Daoy (cell line): ENCODE measurements at regions not wholly inside any gene's neighbourhood (a gene's known extent, or its start where the extent isn't known, plus 50 kb on each side); places are given as distances from the start of the nearest gene placed in this dataset.
A peak's percentile ranks its signal among the peaks of the same experiment; 100 is the strongest.

ENCODE experiments used
- DNase-seq: peaks from one replicate; pipeline ENCODE4 v3.0.0-alpha.2; 2015; ENCODE audit warnings: low read depth

DNA sequence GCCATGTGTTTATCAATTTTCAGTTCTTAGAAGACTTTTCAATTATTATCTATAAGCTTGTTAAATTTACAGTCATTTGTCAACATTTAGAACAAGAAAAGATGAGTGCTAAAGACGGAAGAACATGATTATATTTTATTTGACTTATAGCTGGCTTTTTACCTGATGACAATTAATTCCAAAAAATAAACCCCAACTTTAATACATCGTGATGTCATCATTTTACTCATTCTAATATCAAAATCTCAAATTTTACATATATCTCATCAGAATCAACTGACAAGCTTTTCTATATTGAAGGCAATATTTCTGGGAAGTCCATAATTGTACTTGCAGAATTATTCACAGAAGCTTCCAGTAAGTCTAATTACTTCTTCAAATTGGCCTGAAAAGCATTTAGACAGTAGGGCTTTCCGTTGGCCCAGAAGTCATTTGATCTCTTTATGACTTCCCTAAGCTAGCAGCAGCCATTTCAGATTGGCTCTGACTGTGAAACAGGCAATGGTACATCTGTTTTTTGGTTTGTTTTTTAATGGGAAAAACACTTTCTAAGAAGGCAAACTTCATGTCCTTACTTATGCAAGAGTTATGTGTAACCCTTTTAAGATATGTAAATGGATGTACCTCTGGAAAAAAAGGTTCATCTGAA is 234.7 kb upstream of the PLSCR5 start:
- DNase-seq: no peak

DNA sequence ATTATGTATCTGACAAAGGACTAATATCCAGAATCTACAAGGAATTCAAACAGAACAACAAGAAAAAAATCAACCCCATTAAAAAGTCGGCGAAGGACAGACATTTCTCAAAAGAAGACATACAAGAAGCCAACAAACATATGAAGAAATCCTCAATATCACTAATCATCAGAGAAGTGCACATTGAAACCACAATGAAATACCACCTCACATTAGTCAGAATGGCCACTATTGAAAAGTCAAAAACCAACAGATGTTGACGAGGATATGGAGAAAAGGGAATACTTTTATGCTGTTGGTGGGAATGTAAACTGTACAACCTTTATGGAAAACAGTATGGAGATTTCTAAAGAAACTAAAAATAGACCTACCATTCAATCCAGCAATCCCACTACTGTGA is 233.1 kb upstream of the PLSCR5 start:
- DNase-seq: no peak

DNA sequence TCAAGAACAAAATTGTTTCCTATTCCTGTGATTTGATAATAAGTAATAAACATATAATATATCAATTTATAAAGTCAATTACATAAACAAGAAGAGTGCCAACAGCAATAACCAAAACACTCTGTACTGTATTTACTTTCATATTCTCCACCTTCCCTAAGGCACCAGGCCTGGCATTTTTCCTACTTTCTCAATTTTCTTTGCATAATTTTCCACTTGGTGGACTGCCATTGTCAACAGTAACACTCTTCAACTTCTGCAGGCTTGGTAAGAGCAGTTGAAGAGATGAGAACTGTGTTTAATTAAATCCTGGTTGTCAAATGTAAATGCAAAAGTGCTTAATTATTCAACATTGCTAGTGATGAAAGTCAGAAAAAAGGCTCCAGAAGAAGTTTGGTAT is 229.8 kb upstream of the PLSCR5 start:
- DNase-seq: no peak

DNA sequence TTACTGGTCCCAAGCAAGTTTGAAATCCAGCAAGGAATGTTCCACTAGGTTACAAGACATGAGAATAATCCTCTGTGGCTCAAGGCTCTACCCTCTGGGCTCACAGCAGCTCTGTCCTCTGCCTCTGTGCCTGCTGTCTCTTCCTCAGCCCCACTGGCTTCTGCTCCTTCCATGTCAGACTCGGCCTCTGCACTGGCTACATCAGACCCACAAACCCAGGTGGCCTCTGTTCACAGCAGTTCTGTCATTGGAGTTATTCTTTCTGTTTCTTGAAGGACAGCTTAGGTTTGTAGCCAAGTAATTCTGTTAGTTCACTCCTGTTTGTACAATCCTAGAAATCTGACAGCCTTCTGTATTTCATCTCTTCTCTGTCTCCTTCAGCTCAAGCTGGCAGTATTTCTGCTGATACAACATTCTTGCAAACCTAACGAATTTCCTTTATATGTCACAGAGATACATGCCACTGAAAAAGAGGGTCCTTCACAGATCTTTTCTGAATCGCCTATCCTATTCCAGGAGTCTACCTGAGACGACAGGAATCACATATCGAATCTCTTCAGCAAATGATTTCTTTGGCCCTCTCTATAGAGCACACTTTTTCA is 227.8 kb upstream of the PLSCR5 start:
- no peak for DNase-seq

DNA sequence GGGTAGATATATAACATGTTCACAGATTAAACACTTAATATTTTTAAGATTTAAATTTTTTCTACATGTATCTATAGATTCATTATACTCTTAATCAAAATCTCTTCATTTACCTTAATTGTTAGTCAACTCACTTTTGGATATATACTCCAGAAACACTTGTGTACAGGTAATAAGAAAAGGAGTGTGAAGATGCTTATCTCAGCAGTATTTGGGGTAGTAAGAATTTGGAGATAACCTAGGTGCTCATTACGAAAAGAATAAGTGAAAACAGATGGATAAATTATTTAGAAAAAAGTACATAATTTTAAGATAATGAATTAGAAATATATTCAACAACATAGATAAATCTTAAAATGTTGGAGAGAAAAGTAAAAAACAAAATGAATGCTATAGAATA is 226.5 kb upstream of the PLSCR5 start:
- no peak for DNase-seq

DNA sequence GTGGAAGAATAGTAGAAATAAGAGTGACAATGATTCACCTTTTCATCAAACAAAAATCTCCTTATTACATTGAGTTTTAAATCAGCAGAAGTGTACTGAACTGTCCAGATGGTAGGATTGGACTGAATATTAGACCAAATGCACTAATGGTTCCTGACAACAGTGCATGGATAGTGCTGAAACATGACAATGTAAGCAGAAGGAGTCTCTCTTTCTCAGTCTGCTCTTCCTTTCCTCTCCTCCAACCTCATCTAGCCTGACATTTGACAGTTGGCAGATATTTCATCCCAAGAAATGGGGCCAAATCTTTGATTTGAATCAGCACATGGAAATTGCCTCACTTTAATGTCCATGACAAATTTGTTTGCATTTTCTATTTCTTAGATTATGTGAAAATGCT is 225.1 kb upstream of the PLSCR5 start:
- no peak for DNase-seq

DNA sequence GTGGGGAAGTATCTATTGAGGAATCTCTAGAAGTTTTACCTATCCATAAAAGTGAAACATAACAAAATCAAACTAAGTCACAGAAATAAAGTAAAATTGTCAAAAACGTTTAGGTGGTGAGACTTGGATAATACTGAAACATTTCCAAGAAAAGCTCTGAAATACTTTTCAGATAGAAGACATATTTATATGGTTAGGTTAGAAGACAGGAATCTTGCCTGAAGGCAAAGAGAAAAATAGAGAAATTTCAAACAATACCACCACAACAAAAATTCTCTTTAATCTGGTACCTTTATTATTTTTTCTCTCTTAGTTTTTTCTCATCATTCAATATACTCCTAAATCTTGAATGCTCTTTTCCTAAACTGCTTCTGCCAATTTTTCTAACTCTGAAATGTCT is 222.7 kb upstream of the PLSCR5 start:
- DNase-seq: no peak

DNA sequence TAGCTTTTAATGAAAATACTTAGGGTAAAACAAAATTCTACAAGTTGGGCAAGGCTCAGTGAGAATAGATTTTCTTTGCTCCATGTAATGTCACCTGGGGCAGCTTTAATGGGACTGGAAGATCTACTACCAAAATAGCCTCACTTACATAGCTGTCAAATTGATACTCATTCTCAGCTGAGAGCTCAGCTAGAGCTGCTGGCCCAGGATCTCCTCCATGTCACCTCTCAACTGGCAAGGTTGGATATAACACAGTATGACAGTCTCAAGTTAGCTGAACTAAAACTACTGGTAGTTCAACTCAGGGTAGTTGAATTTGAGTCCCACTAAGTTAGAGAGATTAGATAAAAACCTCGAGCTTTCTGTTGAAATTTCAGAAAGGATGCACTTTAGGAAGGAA is 218.5 kb upstream of the PLSCR5 start:
- no peak for DNase-seq

DNA sequence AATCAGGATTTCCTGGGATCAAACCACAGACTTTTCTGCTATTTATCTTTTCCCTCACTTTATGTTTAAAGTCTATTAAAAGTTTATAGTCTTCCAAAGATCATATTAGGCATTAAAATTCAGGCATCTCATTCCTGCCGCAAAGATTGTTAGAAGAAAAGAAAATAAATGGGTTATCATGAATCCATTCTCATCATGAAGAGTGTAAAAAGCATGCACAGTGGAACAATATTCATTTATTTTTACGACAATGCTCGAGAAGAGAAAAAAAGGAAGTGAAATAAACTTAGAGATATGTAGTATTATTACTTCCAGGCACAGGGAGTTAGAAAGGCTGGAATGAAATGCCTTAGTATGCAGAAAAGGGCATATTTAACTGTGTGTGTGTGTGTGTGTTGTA is 213.7 kb upstream of the PLSCR5 start:
- no peak for DNase-seq

DNA sequence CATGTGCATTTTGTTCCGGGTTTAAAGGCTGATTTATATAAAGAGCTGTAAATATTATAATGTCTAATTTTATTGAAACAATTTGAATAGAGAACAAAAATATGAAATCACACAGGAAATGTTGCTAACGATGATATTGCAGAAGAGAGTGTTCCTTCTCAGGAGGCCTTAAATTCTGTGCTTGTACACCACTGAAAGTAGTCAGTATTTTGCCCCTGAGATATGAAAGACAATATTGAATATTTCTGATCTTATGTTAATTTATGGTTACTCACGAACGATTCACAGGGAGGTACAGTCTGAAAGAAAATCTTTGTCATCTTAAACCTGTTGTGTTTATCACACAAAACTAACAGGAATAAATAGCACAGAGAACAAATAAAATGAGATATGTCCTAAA is 213.2 kb upstream of the PLSCR5 start:
- no peak for DNase-seq

DNA sequence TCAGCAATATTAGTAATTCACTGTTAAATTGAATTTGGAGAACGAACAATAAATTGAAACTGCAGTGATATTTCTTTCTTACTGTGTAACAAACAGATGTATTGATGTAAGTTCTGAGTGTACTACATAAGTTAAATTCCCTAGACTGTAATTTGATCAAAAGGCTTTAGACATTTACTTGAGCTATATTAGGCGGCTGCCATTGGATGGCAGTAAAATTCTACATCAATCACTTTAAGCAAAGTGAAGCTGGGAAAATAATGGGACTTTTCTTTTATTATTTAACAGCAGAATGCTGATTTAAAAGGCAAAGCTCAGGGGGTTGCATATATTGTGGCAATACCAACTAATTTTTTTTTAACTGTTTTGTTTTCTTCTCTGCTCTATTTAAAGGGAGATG is 212.6 kb upstream of the PLSCR5 start:
- peak; percentile 1 for DNase-seq

DNA sequence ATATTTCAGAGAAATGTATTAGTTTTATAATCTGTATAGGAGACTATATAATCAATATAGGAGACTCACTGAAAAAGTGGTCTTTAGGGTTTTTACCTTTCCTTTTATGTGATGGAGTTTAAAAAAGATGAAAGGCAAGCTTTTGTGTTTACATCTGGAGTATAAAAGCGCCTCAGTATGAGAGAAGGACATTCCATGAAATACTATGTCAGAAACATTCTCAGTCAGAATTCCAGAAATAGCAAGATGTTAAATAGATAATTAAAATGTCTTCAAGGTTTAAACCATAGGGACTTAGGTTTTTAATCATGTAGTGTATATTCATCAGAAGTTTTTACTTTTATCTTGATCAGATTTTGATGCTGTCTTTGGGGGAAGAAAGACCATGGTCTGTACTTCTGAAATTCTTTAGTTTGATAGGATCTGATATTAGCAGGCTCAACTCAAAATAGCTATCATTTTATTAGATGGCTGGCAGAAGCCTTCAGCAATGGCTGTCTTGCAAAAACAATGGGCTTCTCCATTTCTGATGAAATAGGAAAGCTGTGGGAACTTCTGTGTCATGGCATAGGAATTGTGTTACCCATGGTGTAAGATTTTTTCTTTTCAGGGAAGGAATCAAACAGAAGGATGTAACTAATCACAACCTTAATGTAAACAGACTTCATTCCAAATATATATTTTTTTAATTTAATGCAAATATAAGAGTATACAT is 209.6 kb upstream of the PLSCR5 start:
- no peak for DNase-seq

DNA sequence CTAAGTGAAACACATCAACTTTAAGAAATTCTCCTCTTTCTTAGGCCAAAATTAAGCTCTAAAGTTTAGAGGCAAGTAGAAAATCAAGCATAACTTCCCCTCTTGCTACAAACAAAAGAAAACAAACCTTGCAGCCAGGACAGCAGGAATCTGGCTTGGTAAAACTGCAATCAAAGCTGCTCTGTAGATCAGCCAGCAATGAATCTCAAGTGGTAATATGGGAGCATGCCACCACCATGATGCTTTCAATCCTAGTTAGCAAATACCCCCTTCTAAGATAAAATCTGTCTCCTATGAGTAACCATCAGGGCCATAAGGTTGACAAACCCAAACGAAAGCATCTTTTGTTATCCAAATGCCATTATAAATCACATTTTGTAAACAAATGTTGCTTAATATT is 208.3 kb upstream of the PLSCR5 start:
- DNase-seq: no peak

DNA sequence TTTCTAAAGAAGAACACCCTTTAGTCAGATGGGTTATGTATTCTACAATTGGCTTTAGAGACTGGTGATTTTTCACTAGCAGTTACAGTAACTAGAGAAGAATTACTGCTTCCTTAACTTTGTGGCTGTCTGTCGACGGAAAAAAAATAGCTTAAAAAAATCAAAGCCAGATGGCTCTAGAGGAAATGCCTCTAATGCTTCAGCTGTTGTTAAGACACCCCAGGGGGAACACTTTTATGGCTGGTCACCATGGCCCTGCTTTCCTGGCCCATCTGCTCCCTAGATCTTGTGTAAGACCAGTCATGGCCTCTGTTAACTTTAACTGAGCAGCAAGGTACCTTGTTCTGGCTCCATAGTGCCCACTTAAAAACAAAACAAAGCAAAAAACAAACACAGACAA is 198.6 kb upstream of the PLSCR5 start:
- peak; percentile 9 for DNase-seq

DNA sequence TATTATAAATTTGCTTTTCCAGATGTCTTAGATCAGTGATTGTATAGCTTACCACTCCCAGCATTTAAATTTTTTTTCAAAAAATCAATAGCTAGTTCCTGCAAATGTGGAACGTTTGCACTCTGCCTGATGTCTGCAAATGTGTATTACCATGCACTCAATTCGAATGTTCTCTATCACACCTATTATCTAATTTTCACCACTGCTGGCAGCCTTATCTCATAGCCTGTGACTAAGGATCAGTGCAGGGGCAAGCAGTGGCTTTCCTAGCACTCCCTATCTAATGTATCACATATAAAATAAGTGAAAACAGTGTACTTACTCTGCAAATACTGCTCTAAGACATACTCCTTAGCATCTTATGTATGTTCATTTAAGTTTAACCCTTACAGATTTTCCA is 196.3 kb upstream of the PLSCR5 start:
- DNase-seq: no peak

DNA sequence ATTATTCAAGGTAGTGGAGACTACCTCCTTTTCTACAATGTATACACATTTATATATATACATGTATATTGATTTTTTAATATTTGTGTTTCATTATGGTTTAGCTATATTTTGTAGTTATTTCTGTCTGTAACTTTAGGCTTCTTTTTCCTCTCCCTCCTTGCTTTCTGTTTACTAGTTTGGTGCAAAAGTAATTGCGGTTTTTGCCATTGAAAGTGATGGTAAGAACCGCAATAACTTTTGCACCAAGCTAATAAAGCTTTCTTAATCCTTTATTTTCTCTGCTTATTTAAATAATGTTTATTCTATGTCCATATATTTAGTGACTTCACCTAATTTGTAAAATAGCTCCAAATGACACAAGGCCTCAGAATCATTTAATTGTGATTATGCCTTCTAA is 195.3 kb upstream of the PLSCR5 start:
- DNase-seq: no peak

DNA sequence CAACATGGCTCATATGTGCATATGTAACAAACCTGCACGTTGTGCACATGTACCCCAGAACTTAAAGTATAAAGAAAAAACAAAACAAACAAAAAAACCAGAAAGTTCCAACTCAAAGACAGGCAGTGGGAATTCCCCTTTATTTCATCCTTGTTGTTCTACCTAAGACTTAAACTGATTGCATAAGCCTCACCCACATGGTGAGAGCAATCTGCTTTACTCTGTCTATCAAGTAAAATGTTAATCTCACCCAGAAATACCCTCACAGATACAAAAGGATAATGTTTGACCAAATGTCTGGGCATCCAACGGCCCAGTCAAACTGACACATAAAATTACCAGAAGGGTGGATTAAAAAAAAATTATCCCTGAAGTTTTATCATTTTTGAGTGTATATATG is 190.9 kb upstream of the PLSCR5 start:
- DNase-seq: no peak

DNA sequence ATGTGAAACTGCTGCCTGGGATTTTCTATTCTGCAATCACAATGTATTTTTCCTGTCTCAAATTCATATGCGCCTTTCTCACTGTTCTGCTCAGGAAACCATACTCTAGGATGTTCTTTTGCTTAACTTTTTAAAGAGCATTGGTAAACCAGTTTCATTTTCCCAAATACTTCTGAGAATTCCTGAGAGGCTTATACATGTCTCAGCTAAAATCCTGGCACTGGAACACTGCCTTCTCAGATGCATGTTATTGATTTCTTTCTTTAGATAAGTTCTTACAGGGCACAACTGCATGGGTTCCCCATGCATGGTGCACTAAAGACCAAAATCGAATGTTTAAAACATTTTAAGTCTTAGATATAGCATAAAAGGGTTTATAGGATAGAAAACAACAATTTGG is 178.3 kb upstream of the PLSCR5 start:
- DNase-seq: no peak

DNA sequence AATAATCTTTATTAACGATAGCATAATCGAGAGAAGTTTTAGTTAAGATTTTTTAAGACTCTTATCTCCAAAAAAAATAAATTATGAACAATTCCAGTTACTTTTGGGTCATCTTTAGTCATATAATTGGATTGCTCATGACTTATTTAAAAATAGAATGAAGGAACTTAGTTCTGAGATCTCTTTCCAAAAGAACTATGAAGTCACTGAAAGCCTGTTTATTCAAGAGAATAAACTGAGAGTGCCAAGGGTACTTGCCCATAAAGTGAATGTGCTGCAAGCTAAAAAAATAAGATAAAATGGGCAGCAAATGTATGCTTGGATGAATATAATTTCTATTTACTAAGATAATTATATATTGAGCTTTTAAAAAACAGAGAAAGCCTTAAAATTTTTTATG is 176.5 kb upstream of the PLSCR5 start:
- no peak for DNase-seq

DNA sequence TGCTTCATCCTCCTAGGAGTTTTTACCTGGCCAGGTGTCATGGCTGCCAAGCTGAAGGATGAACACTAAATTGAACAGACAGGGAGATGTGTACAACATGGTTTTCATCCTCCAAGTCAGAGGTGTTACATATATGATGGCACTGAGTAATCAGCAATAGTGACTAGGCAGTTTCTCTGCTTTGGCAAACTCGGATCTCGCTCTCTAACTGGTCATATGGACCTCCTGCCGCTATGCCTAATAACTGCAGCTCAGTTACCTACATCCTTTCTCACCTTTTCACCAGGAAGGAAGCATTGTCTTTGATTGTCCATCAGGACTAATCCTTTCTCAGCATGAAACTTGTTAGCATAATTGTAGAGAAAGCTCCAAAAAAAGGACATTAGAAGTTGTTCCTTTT is 175.9 kb upstream of the PLSCR5 start:
- peak; percentile 21 for DNase-seq

DNA sequence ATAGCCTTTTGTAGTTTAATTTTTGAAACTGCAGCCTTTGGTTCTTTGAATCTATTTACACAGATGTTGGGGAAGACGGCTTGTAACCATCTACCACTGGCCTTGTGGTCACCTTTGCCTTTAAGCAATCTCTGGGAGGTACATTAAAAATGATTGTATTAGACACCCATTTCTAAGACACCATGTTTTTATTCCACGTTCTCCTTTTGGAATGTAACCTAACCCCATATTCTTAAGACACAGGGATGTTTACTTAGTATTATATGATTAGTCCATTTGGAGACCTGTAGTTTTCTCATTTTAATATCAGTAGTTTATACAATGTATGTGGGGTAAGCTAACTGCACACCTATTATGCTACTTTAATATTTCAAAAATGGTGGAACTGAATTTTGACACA is 175.1 kb upstream of the PLSCR5 start:
- DNase-seq: no peak

DNA sequence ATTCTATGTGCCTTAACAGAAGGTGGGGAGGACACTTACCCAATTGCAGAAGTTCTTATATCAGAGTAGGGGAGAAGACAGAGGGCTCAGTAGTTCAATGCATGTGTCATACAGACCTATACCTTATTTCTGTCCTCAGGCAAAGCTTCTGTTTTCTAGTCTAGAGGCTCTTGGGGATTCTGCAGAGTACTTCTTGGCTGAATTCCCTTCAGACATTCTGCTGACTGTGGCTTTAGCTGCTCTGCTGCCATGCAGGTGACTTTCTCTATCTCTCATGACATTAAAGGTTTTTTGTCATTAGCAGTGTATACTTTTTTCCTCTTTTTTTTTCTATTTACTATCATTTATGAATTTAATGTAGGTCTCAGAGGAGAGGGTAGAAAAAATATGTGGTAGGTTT is 172.8 kb upstream of the PLSCR5 start:
- no peak for DNase-seq

DNA sequence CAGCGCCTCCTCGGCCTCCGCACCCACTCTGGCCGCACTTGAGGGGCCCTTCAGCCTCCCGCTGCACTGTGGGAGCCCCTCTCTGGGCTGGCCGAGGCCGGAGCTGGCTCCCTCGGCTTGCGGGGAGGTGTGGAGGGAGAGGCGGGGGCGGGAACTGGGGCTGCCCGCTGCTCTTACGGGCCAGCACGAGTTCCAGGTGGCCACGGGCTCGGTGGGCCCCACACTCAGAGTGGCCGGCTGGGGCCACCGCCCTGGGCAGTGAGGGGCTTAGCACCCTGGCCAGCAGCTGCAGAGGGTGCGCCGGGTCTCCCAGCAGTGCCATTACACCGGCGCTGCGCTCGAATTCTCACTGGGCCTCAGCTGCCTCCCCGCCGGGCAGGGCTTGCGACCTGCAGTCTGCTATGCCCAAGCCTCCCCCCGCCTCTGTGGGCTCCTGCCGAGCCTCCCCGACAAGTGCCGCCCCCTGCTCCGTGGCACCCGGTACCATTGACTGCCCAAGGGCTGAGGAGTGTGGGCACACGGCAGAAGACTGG is 167.1 kb upstream of the PLSCR5 start:
- no peak for DNase-seq
